Left hindlimb (tissue), 1 donor: ENCODE measurements at regions not wholly inside any gene's neighbourhood (a gene's known extent, or its start where the extent isn't known, plus 50 kb on each side); places are given as distances from the start of the nearest gene placed in this dataset.
"Not testable (repeated sequence)": the region's sequence is repeated elsewhere in the genome, so short reads cannot be mapped to it uniquely, and the experiment has no call there.

Source experiments
- DNase-seq: peaks from one replicate; pipeline ENCODE4 v3.0.0-alpha.2; 2018

DNA sequence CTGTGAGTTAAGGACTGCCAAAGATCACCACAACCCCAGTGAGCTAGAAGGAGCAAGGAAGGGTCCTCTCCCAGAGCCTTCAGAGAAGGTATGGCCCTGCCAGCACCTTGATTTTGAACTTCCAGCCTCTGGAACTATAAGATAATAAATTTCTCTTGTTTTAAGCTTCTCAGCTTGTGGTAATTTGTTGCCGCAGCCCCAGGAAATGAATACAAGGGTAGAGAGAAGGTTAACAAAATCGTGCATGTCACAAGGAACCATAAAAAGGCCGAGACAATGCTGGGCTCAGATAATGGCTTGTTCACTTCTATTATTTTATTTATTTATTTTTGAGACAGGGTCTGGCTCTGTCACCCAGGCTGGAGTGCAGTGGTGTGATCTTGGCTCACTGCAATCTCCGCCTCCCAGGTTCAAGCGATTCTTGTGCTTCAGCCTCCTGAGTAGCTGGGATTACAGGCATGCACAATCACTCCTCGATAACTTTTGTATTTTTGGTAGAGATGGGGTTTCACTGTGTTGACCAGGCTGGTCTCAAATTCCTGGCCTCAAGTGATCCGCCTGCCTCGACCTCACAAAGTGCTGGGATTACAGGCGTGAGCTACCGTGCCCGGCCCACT is 71.5 kb downstream of the WSB1 start:
- not testable (repeated sequence) for DNase-seq

DNA sequence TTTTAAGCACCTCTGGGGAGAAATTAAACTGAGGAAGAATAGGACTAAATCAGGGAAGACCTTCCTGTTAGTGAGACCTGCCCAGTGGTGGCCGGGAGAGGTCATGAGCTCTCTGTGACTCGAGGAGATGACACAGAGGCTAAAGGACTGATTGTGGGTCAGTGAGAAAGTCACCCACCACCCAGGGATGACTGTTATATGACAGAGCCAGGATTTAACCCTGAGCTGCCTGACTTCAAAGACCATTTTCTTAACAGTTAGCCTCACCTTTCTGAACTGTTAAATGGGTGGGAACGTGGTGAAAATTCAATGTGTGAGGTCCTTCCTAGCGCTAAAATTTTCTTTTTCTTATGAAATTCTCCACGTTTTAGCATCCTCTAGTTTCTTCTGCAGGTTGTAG is 72.5 kb downstream of the WSB1 start:
- no peak for DNase-seq

DNA sequence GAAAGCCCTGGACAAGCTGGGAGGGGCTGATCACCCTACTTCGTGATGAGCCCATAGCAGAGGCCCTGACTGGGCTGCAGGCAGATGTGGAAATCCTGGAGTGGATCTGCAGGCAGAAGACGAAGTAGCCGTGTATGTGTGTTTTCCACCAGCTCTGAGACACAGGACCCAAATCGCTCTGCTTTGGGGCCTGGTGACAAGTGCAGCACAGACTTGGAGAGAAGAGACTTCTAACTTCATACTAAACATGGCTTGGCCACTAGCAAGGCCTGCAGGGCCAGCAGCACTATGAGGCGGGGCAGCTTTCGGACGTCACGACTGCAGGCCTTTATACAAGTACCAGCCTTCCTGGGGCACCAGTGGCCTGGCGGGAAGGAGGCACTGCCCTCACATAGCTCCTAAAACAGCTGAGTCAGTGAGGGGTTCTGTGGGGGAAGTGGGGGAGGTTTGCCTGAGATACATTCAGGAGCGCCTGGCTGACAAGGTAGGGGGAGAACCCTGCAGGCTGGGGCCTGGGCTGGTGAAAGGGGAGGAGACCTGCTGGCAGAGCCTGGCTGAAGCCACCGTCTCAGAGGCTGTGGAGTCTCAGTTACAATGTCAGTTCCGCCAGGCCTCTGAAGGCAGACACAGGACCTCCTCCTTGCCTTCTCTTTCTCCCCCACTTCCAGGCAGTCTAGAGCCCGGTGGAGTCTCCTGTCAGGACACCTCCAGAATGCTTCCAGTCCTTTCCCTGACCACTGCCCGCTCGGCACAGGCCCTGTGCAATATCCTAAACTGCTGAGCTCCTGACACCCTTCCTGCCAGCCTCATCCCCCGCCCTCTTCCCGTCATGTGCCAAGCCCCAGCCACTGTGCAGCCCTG is 73.4 kb downstream of the WSB1 start:
- DNase-seq, result no peak

DNA sequence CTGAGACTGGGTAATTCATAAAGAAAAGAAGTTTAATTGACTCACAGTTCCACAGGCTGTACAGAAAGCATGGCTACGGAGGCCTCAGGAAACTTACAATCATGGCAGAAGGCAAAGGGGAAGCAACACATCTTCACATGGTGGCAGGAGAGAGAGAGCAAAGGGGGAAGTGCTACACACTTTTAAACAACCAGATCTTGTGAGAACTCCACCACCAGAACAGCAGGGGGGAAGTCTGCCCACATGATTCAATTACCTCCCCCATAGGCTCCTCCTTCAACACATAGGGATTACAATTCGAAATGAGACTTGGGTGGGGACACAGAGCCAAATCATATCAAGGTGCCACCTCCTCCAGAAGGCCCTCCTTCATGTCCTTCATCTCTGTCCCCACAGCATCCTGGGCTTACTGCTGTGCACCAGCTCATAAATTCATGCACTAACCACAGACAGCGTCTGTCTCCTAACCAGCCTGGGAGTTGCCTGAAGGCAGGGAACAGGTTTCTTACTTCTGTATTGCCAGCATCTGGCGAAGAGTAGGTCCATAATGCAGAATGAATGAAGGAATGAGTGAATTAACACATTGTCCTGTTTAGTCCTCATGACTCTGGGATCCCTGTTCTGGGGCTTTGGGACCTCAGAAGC is 74.4 kb downstream of the WSB1 start:
- no peak for DNase-seq

DNA sequence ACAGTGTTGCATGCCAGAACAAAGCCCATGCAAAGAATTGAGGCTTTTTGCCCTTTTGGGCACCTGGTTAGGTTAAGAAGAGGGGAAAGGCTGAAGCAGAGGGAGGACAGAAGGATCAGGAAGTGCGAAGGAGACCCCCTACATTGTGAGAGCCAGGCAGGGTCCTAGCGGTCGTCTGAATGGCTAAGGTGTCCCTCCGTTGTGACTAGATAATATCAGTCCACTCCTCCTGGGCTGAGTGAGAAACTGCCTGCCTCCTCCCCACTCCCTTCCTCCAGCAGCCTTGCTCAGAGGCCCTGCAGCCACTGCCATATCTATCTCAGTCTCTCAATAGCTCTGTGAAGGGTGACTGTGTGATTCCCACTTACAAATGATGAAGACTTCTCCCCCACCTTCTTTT is 75.1 kb downstream of the WSB1 start:
- DNase-seq, result no peak

DNA sequence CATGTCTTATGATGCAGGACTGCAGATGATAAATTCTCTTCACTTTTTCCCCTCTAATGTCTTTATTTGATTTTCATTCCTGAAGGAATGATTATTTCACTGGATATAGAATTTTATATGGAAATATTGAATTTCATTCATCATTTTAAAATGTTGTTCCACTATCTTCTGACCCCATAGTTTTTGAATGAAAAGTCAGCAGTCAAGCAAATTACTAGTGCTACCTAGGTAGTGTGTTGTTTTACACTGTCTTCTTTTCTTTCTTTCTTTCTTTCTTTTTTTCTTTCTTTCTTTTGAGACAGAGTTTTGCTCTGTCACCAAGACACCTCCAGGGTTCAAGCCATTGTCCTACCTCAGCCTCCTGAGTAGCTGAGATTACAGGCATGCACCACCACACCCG is 76.9 kb downstream of the WSB1 start:
- DNase-seq, result no peak

DNA sequence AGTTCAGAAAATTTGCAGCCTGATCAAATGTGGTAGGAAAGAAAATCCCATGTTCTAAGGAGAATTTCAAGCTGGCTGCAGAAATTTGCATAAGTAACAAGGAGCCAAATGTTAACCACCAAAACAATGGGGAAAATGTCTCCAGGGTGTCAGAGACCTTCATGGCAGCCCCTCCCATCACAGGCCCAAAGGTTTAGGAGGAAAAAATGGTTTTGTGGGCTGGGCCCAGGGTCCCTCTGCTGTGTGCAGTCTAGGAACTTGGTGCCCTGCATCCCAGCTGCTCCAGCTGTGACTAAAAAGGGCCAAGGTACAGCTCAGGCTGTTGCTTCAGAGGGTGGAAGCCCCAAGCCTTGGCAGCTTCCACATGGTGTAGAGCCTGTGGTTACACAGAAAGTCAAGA is 79.8 kb downstream of the WSB1 start:
- not testable (repeated sequence) for DNase-seq

DNA sequence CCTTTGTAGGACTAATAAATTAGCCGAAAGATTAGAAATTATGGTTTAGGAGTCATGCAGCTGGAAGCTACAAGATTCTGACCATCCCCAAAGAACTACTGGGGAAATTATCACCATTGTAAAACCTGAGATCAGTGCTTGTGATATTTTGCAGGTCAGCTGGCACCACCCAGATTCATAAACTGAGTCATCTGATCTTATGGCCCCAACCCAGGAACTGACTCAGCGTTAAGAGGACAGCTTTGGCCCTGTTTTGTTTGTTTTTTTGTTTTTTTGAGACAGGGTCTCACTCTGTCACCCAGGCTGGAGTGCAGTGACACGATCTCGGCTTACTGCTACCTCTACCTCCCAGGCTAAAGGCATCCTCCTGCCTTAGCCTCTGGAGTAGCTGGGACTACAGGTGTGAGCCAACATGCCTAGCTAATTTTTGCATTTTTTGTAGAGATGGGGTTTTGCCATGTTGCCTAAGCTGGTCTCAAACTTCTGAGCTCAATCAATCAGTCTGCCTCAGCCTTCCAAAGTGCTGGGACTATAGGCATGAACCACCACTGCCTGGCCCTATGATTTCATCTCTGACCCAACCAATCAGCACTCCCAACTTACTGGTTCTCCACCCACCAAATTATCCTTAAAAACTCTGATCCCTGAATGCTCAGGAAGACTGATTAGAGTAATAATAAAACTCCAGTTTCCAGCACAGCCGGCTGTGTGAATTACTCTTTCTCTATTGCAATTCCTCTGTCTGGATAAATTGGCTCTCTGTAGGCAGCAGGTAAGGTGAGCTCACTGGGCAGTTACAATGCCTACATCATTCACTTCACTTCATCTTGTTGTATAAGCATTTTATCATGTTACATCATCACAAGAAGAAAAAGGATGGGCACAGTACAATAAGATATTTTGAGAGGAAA is 79.4 kb upstream of the KSR1 start:
- DNase-seq, result no peak

DNA sequence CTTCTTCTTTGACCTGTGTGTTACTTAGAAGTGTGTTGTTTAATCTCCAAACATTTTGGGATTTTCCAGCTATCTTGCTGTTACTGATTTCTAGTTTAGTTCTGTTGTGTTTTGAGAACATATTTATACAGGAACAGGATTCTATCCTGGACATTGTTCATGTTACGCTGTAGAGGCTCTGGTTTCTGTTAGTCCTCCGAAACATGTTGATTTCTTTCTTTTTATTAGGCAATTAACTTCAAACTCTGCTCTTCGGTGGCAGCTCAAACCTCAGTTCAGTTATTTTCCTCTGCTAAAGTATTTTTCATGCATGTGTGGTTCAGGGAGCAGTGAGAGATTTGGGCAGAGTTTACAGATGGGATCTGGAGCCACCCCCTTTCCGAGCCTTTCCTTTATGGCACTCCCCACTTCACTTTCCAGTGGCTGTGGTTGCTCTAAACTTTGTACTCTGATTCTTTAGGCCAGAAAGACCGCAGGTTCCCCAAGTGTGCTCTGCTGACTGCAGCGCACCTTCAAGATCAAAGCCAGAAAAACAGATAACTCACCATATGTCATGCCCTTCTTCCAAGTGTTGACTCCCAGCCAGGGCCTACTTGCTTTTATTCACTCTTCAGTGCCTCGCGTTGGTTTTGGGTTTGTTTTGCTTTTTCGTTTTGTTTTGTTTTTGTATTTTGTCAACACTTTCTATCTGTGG is 77.6 kb upstream of the KSR1 start:
- DNase-seq, result no peak

DNA sequence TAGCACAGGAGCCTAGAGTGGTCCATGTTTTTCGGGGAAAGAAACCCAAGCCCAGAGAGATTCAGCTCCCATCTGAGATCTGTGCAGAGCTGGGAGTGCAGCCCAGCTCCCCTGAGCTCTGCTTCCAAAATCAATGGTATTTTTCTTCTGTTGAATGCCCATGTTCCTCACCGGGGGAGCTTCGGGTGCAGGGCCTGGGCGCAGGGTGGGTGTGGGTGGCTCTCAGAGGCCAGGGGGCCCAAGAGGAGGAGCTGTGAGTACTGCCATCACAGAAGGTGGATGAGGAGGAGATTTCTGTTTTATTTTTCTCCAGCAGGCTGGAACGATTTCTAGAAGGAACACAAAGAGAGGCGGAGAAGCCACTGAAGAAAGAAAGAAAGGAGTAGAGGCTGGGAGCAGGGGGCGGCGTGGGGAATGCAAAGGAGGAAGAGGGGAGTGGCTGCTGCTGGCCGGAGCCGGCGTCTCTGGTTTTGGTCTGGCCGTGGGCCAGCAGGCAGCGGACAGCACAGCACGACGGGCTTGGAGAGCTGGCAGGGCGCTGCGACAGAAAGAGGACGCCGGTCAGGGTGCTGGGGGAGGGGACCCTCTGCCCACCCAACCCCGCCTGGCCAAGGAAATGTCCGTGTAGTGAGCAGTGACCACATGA is 76.2 kb upstream of the KSR1 start:
- peak; percentile 74 for DNase-seq

DNA sequence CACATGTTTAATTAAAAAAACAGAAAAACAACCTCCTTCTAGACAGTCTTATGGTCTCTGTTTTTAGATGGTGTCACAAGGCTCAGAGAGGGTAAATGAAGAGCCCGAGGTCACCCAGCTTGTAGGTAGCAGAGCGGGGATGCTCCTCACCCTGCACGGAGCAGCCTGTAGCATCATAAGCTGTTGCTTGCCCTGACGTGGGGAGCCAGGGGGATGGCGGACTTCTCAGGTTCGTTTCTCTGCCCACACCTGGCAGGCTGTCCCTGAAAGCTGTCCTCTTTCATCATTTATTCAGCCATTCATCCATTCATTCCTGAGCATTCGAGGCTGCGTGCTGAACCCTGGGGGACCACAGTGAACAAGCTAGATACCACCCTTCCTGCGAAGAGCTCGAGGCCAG is 75.7 kb upstream of the KSR1 start:
- no peak for DNase-seq

DNA sequence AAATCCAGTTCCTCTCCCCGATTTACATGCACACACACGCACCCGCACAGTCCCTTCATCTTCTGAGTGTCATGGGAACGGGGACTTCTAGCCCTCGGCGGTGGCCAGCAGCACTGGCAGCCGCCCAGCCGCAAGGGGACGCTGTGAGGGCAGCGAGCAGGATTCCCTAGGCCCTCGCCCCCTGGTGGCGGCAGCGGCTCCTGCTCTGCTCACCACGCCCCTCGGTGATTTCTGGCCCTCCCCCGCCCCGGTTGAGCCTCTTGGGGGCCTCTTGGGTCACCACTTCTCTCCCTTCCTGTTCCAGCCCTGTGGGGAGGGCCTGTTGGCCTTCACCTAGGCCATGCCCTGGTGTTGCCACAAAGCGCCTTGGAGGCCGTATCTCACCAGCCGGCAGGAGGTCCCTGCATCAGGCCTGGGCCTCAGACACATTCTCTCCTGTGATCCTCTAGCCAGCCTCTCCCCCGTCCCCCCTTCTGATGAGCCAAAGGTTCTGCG is 75.2 kb upstream of the KSR1 start:
- no peak for DNase-seq

DNA sequence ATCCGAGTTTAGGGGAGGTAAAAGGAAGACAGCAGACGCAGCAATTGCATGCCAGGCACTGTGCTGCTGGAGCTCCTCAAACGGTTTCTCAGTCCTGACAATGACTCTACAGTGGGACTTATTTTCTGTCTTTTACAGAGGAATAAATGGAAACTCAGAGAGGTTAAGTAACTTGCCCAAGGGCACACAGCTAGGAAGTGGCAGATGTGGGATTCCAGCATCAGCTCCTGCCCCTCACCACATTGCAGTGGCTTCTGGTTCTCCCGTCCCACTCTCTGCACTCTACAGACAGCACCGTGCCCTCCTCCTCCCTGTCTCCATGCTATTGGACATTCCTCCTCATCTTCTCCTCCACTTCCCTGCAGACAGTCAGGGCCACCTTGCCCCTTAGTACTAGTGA is 74.2 kb upstream of the KSR1 start:
- no peak for DNase-seq

DNA sequence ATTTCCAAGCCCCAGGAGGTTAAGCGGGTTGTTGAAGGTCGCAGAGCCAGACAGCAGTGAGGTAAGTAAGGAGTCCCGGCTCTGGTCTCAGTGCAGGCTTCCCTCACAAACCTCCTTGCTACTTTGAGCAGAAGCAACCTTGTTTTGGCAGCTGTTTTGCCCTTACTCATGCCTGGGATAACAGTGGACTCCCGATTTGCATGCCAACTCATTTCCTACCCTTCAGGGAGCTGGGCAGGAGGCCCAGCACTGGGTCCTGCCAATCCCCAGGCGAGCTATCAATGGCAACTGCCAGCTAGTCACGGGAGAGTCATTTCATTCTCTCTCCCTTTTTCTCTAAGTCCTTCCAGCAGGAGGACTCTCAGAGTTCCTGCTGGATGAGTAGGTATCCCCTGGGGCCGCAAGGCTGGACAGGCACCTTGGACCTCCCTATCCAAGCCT is 72.0 kb upstream of the KSR1 start:
- DNase-seq, result peak; percentile 59

DNA sequence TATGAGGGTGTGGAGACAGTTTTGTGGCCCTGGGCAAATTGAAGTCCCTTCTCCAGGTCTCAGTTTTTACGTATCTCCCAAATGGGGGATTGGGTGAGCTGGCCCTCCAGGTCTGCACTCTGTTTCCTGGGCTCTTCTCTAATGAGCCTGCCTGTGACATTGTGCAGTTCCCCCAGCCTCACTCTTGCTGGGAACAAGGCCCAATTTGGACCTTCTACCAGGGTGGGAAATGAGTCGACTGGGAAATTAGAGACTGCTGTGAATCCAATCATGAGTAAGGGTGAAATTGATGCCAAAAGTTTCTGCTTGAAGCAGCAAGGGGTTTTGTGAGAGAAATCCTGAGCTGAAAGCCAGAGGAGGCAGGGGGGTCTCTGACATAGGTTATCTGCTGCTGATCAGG is 71.5 kb upstream of the KSR1 start:
- DNase-seq, result no peak

DNA sequence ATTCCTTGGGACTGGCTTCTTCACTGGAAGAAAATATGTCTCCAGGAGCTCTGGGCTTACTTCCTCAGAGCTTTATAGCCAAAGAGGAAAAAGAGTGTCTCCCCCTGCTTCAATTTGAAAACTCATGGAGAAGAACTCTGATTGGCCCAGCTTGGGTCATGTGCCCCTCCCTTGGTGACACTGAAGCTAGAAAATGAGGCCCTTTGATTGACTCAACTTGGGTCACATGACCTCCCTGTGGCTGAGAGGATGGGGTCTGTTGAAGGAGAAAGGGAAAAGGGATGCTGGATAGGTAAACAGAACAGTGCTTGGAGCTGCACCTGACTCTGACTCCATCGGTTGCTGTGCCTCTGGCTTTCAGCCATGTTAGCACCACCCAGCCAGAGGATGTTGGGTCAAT is 70.6 kb upstream of the KSR1 start:
- DNase-seq, result no peak

DNA sequence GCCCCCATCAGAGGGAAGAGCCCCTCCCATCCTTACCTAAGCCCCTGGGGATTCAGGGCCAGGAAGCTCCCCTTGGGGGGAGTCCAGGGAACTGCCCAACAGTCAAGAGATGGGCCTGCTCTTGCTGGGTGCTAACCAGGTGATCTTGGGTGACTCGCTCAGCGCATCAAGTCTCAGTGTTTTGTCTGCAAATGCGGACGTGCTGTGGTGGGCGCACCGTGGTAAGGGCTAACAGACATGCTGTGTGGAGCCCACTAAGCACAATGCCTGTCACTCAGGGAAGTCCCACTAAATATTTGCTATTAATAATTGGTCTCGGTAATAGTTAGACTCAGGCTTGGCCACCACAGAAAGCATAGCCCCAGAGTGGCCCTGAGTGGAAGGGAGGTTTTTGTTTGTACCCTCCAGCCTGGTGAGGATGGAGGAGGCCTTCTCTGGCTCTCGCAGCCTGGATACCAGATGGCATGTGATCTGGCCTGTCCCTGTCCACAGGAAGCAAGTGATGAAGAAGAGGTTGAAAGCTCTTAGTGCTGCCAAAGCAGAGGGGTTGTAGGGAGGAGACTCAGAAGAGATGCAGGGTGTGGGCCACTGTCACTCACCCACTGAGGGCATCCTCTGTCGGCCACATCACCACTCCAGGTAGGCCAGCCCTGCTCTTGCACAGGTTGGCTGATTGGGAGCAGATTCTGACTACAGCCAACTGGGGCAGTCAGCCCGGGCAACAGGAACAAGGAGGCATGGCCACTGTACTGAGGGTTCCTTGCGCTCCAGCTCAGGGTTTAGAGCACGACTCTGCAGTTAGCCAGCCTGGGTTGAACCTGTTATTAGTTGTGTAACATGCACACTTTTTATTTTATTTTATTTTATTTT is 69.8 kb upstream of the KSR1 start:
- DNase-seq, result no peak

DNA sequence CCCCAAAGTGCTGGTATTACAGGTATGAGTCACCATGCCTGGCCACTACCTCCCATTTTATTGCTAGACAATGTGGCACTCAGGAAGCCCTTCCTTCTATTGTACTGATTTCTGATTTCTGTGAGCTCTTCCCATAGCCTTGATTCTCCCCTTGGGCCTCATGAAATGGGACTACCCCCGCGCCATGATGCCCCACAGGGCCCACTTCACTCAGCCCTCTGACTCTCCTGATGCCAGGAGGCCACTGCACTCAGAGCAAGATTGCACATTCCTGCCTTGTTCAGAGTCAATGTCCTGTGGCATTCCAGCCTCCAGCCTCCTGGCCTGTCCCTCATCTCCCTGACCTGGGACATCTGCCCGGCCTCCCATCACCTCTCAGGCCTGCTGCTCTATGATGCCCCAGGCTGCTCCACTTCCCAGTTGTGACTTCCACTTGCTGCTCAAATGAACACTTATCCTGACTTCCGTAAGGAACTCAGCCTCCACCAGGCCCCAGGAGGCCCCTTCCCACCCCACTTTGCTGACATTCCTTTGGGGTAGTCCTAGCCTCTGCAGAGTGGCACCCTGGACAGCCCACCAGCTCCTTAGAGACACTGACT is 66.6 kb upstream of the KSR1 start:
- no peak for DNase-seq

DNA sequence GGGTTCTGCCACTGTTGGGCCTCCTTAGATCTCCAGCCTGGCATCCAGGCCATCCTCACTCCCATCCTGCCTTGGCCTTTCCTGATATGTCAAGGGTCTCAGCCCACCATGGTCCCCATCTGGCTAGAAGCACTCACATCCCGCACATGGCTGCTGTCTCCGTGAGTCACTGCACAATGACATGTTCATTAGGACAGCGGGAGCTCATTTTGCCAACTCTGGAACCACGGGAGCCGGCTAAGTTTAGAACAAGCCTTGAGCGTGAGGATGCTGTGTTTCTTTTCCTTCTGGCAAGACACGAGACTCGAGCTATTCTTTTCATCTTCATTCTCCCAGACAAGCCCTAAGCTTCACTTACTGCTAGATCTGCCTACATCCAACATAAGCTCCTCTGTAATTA is 65.7 kb upstream of the KSR1 start:
- no peak for DNase-seq

DNA sequence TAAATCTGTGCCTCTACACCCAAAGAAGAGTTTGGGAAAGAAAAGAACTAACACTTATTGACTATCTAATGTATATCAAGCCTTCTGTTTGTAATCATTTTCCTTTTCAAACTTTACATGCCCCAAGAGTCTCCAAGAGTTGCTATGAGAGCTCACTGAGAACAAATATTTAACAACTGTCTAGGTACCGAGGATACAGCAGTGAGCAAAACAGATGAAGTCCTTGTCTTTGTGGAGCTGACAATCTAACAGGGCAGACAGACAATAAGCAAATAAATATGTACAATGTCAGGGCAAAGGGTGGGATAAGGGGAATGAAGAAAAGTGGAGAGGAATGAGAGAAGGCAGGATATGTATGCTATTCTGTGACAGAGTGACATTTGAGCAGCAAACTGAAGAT is 64.8 kb upstream of the KSR1 start:
- no peak for DNase-seq
